ENCODE measurements at regions not wholly inside any gene's neighbourhood (a gene's known extent, or its start where the extent isn't known, plus 50 kb on each side); places are given as distances from the start of the nearest gene placed in this dataset.

DNA sequence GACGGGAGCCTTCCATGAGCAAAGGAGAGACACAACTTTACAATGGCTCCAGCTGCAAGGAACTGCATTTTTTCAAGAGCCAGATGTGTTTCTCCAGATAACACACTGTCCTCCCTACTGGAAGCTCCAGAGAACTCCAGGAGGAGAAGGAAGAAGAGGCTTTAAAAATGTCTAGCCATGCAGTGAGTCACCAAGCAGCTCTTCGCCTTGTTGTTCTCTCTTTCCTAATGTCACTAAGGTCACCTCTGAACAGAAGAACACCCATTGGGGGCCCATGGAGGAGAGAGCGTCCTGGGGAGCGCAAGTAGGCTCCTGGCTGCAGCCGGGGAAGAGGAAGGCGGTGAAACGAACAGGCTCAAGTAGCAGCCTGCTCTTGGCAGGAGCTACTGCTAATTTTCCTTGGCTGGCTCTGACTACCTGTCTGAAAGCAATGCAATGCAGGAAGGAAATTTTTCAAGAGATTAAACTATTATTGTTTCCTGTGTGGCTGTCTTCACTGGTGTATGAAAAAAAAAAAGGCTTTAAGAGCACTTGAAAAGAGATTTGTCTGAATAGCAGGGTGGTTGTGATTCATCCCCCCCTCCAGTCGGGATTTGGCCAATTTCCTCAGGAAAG lies 321.9 kb downstream of the SETD4 start:
- peak; percentile 85 for DNase-seq (ENCODE audit: low read depth, low spot score)
- TF ChIP-seq, protein P1, sequence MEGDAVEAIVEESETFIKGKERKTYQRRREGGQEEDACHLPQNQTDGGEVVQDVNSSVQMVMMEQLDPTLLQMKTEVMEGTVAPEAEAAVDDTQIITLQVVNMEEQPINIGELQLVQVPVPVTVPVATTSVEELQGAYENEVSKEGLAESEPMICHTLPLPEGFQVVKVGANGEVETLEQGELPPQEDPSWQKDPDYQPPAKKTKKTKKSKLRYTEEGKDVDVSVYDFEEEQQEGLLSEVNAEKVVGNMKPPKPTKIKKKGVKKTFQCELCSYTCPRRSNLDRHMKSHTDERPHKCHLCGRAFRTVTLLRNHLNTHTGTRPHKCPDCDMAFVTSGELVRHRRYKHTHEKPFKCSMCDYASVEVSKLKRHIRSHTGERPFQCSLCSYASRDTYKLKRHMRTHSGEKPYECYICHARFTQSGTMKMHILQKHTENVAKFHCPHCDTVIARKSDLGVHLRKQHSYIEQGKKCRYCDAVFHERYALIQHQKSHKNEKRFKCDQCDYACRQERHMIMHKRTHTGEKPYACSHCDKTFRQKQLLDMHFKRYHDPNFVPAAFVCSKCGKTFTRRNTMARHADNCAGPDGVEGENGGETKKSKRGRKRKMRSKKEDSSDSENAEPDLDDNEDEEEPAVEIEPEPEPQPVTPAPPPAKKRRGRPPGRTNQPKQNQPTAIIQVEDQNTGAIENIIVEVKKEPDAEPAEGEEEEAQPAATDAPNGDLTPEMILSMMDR (IDR thresholded peaks at IDR 0.05; ENCODE audit: low read depth, low read length), result no peak
- no peak overlapping the region for H3K4me3 ChIP-seq (ENCODE audit: low read depth, low read length)
- in situ Hi-C loops (cut with HindIII; ENCODE audit: low sequenced_read_pairs), result no loop called here

GRCh38 chr21:35737899-35738346 lies 322.4 kb downstream of the SETD4 start:
- in situ Hi-C loops (cut with HindIII; ENCODE audit: low sequenced_read_pairs), result no loop called here
- DNase-seq (ENCODE audit: low read depth, low spot score), result peak; percentile 79
- no peak overlapping the region for H3K4me3 ChIP-seq (ENCODE audit: low read depth, low read length)
- TF ChIP-seq, protein P1 (IDR thresholded peaks at IDR 0.05; ENCODE audit: low read depth, low read length), result no peak

DNA sequence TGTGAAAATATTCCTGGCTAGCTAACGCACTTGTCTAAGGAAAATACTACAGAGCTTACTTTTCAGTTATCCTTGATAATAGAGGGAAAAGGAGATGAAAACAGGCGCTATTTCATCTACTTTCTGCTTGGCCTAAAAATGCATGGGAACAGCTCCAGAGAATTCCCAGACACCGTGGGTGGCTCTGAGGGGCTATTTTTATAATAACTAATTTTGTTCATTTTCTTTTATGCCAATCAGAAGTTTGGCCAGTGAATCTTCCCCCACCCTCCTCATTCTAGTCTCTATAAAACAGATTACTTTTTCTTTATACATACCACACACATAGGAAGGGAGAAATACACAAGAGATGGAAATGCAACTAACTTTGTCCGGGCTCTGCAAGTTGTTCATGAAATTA lies 322.9 kb downstream of the SETD4 start:
- no peak for DNase-seq (ENCODE audit: low read depth, low spot score)
- TF ChIP-seq, protein P1 (IDR thresholded peaks at IDR 0.05; ENCODE audit: low read depth, low read length), result no peak
- no peak overlapping the region for H3K4me3 ChIP-seq (ENCODE audit: low read depth, low read length)

DNA sequence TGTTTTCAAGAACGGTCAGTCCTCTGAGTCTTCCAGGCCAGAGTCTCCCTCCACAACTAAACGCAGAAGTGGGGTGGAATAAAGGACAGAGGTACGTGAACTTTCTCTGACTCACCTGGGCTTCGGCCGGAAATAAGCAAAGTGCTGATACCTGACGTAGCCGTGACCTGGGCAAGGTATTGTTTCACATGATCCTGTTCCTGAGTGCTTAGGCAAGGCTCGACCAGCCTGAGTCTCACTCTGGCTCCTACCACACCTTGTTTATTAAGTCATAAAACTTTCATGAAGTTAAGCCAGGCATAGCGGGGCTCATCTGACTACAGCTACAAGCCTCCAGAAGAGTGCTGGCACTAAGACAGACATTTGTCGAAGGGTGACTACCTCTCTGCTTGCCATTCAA lies 327.5 kb downstream of the SETD4 start:
- H3K4me3 ChIP-seq (ENCODE audit: low read depth, low read length), result no peak overlapping the region
- in situ Hi-C loops (cut with HindIII; ENCODE audit: low sequenced_read_pairs), result no loop called here
- TF ChIP-seq, protein P1 (IDR thresholded peaks at IDR 0.05; ENCODE audit: low read depth, low read length), result no peak
- DNase-seq (ENCODE audit: low read depth, low spot score), result no peak

More for the DNA sequence above, 322.9 kb downstream of the SETD4 start:
- in situ Hi-C loops (cut with HindIII; ENCODE audit: low sequenced_read_pairs), result no loop called here

- DNase-seq (ENCODE audit: low read depth, low spot score), result no peak
- in situ Hi-C loops (cut with HindIII; ENCODE audit: low sequenced_read_pairs), result no loop called here
- TF ChIP-seq, protein P1 (IDR thresholded peaks at IDR 0.05; ENCODE audit: low read depth, low read length), result no peak
- H3K4me3 ChIP-seq (ENCODE audit: low read depth, low read length), result no peak overlapping the region
These were observed 330.0 kb downstream of the SETD4 start for GRCh38 chr21:35730325-35730724.

GRCh38 chr21:35727830-35728229 lies 332.5 kb downstream of the SETD4 start:
- in situ Hi-C loops (cut with HindIII; ENCODE audit: low sequenced_read_pairs), result no loop called here
- no peak for DNase-seq (ENCODE audit: low read depth, low spot score)
- no peak overlapping the region for H3K4me3 ChIP-seq (ENCODE audit: low read depth, low read length)
- TF ChIP-seq, protein P1 (IDR thresholded peaks at IDR 0.05; ENCODE audit: low read depth, low read length), result no peak
